Nephron progenitor cell (in vitro differentiated cells): ENCODE measurements at regions not wholly inside any gene's neighbourhood (a gene's known extent, or its start where the extent isn't known, plus 50 kb on each side); places are given as distances from the start of the nearest gene placed in this dataset.

Experiments used
- DNase-seq: peaks from one replicate; pipeline ENCODE4 v3.0.0; 2021
- H3K27ac Mint-ChIP-seq: 2 replicates; pipeline ENCODE4 v1.8.0; 2021; ENCODE audit warnings: mild to moderate bottlenecking, moderate library complexity, mixed read lengths
- H3K27me3 Mint-ChIP-seq: 2 replicates; pipeline ENCODE4 v1.8.0; 2021; ENCODE audit warnings: mild to moderate bottlenecking, low read depth, mixed read lengths; ENCODE audit not compliant: poor library complexity
- H3K36me3 Mint-ChIP-seq: 2 replicates; pipeline ENCODE4 v1.8.0; 2021; ENCODE audit warnings: low read depth, mixed read lengths
- H3K4me1 Mint-ChIP-seq: 2 replicates; pipeline ENCODE4 v1.8.0; 2021; ENCODE audit warnings: mixed read lengths
- H3K4me3 Mint-ChIP-seq: 2 replicates; pipeline ENCODE4 v1.8.0; 2021; ENCODE audit warnings: mild to moderate bottlenecking, moderate library complexity, mixed read lengths
- H3K9me3 Mint-ChIP-seq: 2 replicates; pipeline ENCODE4 v1.8.0; 2021; ENCODE audit warnings: mild to moderate bottlenecking, moderate library complexity, mixed read lengths
- CTCF ChIP-seq: fragments of 200-600 bp; sonication (generic); IDR thresholded peaks from 2 replicates; pipeline ENCODE4 v1.5.0; 2021; ENCODE audit warnings: antibody characterized with exemption

- no peak for DNase-seq
- no peak overlapping the region for H3K27ac Mint-ChIP-seq
- H3K4me3 Mint-ChIP-seq = no peak overlapping the region
- H3K9me3 Mint-ChIP-seq = peaks cover 19% of the 10 kb centered on the region
- no peaks in the 10 kb centered on the region for H3K4me1 Mint-ChIP-seq
- peaks cover 89% of the 10 kb centered on the region for H3K27me3 Mint-ChIP-seq
- TF ChIP-seq CTCF = no peak
- H3K36me3 Mint-ChIP-seq = no peaks in the 10 kb centered on the region
Measured at GRCh38 chr22:22432937-22433336, 75.6 kb downstream of the ZNF280B start.

GRCh38 chr22:22433770-22434169 lies 74.8 kb downstream of the ZNF280B start:
- peaks cover 19% of the 10 kb centered on the region for H3K9me3 Mint-ChIP-seq
- no peaks in the 10 kb centered on the region for H3K36me3 Mint-ChIP-seq
- no peak overlapping the region for H3K27ac Mint-ChIP-seq
- DNase-seq = no peak
- H3K27me3 Mint-ChIP-seq = peaks cover 89% of the 10 kb centered on the region
- H3K4me1 Mint-ChIP-seq = no peaks in the 10 kb centered on the region
- no peak overlapping the region for H3K4me3 Mint-ChIP-seq
- TF ChIP-seq CTCF = no peak
